GM23338 (cell line): ENCODE measurements at regions not wholly inside any gene's neighbourhood (a gene's known extent, or its start where the extent isn't known, plus 50 kb on each side); places are given as distances from the start of the nearest gene placed in this dataset.

Experiments used
- ATAC-seq: fragments of 200-7000 bp; cut with Tn5 transposase; 3 replicates; pipeline ENCODE4 v1.9.1; 2020
- DNase-seq: peaks from one replicate; pipeline ENCODE4 v3.0.0-alpha.2; 2015; ENCODE audit warnings: low spot score
- H2AFZ ChIP-seq: fragments of 200-600 bp; sonication (generic); 2 replicates; pipeline ENCODE4 v1.8.0; 2016; ENCODE audit warnings: antibody characterized with exemption, mild to moderate bottlenecking, moderate library complexity
- H3F3A ChIP-seq: fragments of 200-600 bp; sonication (generic); replicated peaks from 2 replicates; pipeline ENCODE4 v1.8.0; 2017; ENCODE audit warnings: antibody characterized with exemption, mixed run types, low read depth
- H3K27ac ChIP-seq: fragments of 200-600 bp; sonication (generic); 2 replicates; pipeline ENCODE4 v1.6.1; 2016; ENCODE audit warnings: low read depth
- H3K27me3 ChIP-seq: fragments of 200-600 bp; sonication (generic); 2 replicates; pipeline ENCODE4 v1.8.0; 2016; ENCODE audit warnings: mild to moderate bottlenecking, mixed run types, moderate library complexity; ENCODE audit not compliant: insufficient read depth
- H3K36me3 ChIP-seq: fragments of 200-600 bp; sonication (generic); 2 replicates; pipeline ENCODE4 v1.8.0; 2016; ENCODE audit warnings: mild to moderate bottlenecking; ENCODE audit not compliant: insufficient read depth
- H3K4me1 ChIP-seq: fragments of 200-600 bp; sonication (generic); 2 replicates; pipeline ENCODE4 v1.8.0; 2016; ENCODE audit warnings: mild to moderate bottlenecking, moderate library complexity; ENCODE audit not compliant: insufficient read depth
- H3K4me2 ChIP-seq: fragments of 200-600 bp; sonication (generic); 2 replicates; pipeline ENCODE4 v1.7.1; 2017; ENCODE audit warnings: mixed run types
- H3K4me3 ChIP-seq: fragments of 200-600 bp; sonication (generic); 2 replicates; pipeline ENCODE4 v1.6.1; 2016; ENCODE audit warnings: mixed run types
- H3K79me2 ChIP-seq: fragments of 200-600 bp; sonication (generic); replicated peaks from 2 replicates; pipeline ENCODE4 v1.8.0; 2017; ENCODE audit warnings: mild to moderate bottlenecking; ENCODE audit not compliant: insufficient read depth
- H3K9me2 ChIP-seq: fragments of 200-600 bp; sonication (generic); 2 replicates; pipeline ENCODE4 v1.8.0; 2017; ENCODE audit not compliant: insufficient read depth
- H4K20me1 ChIP-seq: fragments of 200-600 bp; sonication (generic); replicated peaks from 2 replicates; pipeline ENCODE4 v1.8.0; 2017; ENCODE audit warnings: mild to moderate bottlenecking; ENCODE audit not compliant: insufficient read depth
- H3K27ac Mint-ChIP-seq: 2 replicates; pipeline ENCODE4 v1.8.0; 2020; ENCODE audit warnings: inconsistent platforms, mild to moderate bottlenecking, moderate library complexity, mixed read lengths
- H3K27me3 Mint-ChIP-seq: 3 replicates; pipeline ENCODE4 v1.8.0; 2022; ENCODE audit warnings: low read depth, mild to moderate bottlenecking, moderate library complexity, mixed read lengths, inconsistent platforms; ENCODE audit not compliant: insufficient read depth, poor library complexity
- H3K36me3 Mint-ChIP-seq: 3 replicates; pipeline ENCODE4 v1.8.0; 2021; ENCODE audit warnings: low read depth, mild to moderate bottlenecking, inconsistent platforms, moderate library complexity, mixed read lengths
- H3K4me1 Mint-ChIP-seq: 3 replicates; pipeline ENCODE4 v1.8.0; 2020; ENCODE audit warnings: mild to moderate bottlenecking, inconsistent platforms, mixed read lengths
- H3K4me3 Mint-ChIP-seq: 3 replicates; pipeline ENCODE4 v1.8.0; 2021; ENCODE audit warnings: moderate library complexity, mild to moderate bottlenecking, inconsistent platforms, mixed read lengths
- H3K9me3 Mint-ChIP-seq: 3 replicates; pipeline ENCODE4 v1.8.0; 2020; ENCODE audit warnings: moderate library complexity, mild to moderate bottlenecking, inconsistent platforms, mixed read lengths
- CREB1 ChIP-seq: fragments of 250-450 bp; sonication (Bioruptor Pico); IDR thresholded peaks from 2 replicates; pipeline ENCODE4 v1.5.0; 2020; ENCODE audit warnings: low read depth, mild to moderate bottlenecking, moderate library complexity
- EZH2phosphoT487 ChIP-seq: fragments of 200-600 bp; sonication (generic); IDR thresholded peaks from one replicate; pipeline ENCODE4 v1.8.1; 2018; ENCODE audit warnings: antibody characterized with exemption; ENCODE audit not compliant: unreplicated experiment
- JUNB ChIP-seq: IDR thresholded peaks from one replicate; pipeline ENCODE4 v1.6.1; 2016; ENCODE audit warnings: antibody characterized with exemption; ENCODE audit not compliant: unreplicated experiment
- NANOG ChIP-seq: IDR thresholded peaks from 2 replicates; pipeline ENCODE4 v1.6.1; 2016; ENCODE audit warnings: antibody characterized with exemption, borderline replicate concordance
- POLR2AphosphoS5 ChIP-seq: IDR thresholded peaks from 2 replicates; pipeline ENCODE4 v1.6.1; 2016; ENCODE audit warnings: antibody characterized with exemption, low read depth
- STAT1 ChIP-seq: IDR thresholded peaks from one replicate; pipeline ENCODE4 v1.6.1; 2016; ENCODE audit warnings: antibody characterized with exemption; ENCODE audit not compliant: unreplicated experiment
- ZNF114 ChIP-seq: fragments of 250-450 bp; sonication (Bioruptor Pico); IDR thresholded peaks from 2 replicates; pipeline ENCODE4 v1.5.0; 2020; ENCODE audit warnings: mild to moderate bottlenecking, moderate library complexity
- TF ChIP-seq, protein P1 (sequence below): fragments of 250-450 bp; sonication (Bioruptor Pico); IDR thresholded peaks from 2 replicates; pipeline ENCODE4 v1.5.0; 2020; ENCODE audit warnings: mild to moderate bottlenecking, moderate library complexity
- TF ChIP-seq, protein P2 (sequence below): IDR thresholded peaks from 2 replicates; pipeline ENCODE4 v1.6.1; 2016; ENCODE audit warnings: antibody characterized with exemption
- TF ChIP-seq, protein P3 (sequence below), 2 experiments: fragments of 200-600 bp in 1 of 2; sonication (generic) in 1 of 2; conservative IDR thresholded peaks; 2 replicates each; pipeline versions ENCODE4 v1.5.1 to v1.6.1; 2016 to 2017; ENCODE audit warnings: antibody characterized with exemption in 2 of 2, low read depth in 2 of 2, mild to moderate bottlenecking in 2 of 2, moderate library complexity in 1 of 2

DNA sequence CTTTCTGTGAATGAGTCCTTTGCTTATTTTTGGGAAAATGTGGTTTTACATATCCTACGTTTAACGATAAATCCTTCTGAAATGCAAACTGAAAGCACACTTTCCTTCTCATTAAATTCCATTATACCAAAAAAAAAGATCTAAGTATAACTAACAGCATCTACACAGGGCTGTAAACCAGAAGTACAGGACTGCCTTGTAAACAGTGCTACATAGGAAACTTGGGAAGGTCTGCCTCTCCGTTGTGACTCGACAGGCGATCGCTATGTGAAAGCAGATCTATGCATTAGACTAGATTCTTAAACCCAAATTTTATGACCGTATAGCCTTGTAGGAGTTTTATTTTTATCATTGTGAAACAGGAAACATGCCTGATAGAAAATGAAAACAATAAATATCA is 690.5 kb downstream of the ARHGAP15 start (continued):
- TF ChIP-seq, protein P1, sequence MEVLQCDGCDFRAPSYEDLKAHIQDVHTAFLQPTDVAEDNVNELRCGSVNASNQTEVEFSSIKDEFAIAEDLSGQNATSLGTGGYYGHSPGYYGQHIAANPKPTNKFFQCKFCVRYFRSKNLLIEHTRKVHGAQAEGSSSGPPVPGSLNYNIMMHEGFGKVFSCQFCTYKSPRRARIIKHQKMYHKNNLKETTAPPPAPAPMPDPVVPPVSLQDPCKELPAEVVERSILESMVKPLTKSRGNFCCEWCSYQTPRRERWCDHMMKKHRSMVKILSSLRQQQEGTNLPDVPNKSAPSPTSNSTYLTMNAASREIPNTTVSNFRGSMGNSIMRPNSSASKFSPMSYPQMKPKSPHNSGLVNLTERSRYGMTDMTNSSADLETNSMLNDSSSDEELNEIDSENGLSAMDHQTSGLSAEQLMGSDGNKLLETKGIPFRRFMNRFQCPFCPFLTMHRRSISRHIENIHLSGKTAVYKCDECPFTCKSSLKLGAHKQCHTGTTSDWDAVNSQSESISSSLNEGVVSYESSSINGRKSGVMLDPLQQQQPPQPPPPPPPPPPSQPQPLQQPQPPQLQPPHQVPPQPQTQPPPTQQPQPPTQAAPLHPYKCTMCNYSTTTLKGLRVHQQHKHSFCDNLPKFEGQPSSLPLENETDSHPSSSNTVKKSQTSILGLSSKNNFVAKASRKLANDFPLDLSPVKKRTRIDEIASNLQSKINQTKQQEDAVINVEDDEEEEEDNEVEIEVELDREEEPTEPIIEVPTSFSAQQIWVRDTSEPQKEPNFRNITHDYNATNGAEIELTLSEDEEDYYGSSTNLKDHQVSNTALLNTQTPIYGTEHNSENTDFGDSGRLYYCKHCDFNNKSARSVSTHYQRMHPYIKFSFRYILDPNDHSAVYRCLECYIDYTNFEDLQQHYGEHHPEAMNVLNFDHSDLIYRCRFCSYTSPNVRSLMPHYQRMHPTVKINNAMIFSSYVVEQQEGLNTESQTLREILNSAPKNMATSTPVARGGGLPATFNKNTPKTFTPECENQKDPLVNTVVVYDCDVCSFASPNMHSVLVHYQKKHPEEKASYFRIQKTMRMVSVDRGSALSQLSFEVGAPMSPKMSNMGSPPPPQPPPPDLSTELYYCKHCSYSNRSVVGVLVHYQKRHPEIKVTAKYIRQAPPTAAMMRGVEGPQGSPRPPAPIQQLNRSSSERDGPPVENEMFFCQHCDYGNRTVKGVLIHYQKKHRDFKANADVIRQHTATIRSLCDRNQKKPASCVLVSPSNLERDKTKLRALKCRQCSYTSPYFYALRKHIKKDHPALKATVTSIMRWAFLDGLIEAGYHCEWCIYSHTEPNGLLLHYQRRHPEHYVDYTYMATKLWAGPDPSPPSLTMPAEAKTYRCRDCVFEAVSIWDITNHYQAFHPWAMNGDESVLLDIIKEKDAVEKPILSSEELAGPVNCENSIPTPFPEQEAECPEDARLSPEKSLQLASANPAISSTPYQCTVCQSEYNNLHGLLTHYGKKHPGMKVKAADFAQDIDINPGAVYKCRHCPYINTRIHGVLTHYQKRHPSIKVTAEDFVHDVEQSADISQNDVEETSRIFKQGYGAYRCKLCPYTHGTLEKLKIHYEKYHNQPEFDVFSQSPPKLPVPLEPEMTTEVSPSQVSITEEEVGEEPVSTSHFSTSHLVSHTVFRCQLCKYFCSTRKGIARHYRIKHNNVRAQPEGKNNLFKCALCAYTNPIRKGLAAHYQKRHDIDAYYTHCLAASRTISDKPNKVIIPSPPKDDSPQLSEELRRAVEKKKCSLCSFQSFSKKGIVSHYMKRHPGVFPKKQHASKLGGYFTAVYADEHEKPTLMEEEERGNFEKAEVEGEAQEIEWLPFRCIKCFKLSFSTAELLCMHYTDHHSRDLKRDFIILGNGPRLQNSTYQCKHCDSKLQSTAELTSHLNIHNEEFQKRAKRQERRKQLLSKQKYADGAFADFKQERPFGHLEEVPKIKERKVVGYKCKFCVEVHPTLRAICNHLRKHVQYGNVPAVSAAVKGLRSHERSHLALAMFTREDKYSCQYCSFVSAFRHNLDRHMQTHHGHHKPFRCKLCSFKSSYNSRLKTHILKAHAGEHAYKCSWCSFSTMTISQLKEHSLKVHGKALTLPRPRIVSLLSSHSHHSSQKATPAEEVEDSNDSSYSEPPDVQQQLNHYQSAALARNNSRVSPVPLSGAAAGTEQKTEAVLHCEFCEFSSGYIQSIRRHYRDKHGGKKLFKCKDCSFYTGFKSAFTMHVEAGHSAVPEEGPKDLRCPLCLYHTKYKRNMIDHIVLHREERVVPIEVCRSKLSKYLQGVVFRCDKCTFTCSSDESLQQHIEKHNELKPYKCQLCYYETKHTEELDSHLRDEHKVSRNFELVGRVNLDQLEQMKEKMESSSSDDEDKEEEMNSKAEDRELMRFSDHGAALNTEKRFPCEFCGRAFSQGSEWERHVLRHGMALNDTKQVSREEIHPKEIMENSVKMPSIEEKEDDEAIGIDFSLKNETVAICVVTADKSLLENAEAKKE = no peak
- no peak for TF ChIP-seq NANOG
- TF ChIP-seq EZH2phosphoT487 = no peak
- TF ChIP-seq CREB1 = no peak
- no peak for TF ChIP-seq POLR2AphosphoS5

DNA sequence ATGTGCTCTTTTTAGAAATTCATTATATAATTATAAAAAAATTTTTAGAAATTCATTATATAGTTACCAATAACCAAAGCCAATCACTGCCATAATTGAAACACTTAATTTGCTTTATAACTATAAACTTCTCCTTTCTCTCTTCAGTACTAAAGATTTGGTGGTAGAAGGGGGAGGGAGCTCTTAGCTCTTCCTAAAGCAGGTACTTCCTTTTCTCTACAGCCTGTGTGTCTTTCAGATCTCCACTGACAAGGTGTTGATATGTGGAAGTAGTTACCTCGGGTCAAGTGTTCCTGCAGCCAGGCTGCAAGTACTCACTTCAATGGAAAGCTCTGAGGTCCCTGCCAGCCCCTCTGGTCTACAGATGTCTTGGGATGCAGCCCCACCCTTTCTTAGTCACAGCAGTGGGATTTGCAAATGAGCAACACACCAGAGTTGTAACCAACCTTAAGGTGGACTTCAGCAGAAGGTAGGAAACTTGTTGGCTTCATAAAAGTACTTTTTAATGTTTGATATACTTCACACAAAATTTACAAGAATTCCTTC is 690.0 kb downstream of the ARHGAP15 start:
- Histone ChIP-seq H3K4me1 (peaks cover 35% of the 10 kb centered on the region), H3K4me2 (no peak overlapping the region), H3K4me3 (no peak overlapping the region), H4K20me1 (no peaks in the 10 kb centered on the region), H3F3A (no peaks in the 10 kb centered on the region), H3K27me3 (no peaks in the 10 kb centered on the region), H2AFZ (no peak overlapping the region), H3K36me3 (no peaks in the 10 kb centered on the region), H3K79me2 (no peaks in the 10 kb centered on the region), H3K9me2 (no peaks in the 10 kb centered on the region), H3K27ac (no peak overlapping the region)
- ATAC-seq (no peak; the same call in 2 of the 3 replicates), DNase-seq (no peak)
- Mint-ChIP-seq H3K27ac (no peak overlapping the region), H3K9me3 (no peaks in the 10 kb centered on the region), H3K36me3 (no peaks in the 10 kb centered on the region), H3K4me3 (no peak overlapping the region), H3K4me1 (peaks cover 22% of the 10 kb centered on the region), H3K27me3 (no peaks in the 10 kb centered on the region)
- no peak for TF ChIP-seq STAT1
- no peak for TF ChIP-seq CREB1
- TF ChIP-seq, protein P2, sequence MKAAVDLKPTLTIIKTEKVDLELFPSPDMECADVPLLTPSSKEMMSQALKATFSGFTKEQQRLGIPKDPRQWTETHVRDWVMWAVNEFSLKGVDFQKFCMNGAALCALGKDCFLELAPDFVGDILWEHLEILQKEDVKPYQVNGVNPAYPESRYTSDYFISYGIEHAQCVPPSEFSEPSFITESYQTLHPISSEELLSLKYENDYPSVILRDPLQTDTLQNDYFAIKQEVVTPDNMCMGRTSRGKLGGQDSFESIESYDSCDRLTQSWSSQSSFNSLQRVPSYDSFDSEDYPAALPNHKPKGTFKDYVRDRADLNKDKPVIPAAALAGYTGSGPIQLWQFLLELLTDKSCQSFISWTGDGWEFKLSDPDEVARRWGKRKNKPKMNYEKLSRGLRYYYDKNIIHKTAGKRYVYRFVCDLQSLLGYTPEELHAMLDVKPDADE = no peak
- TF ChIP-seq, protein P3, sequence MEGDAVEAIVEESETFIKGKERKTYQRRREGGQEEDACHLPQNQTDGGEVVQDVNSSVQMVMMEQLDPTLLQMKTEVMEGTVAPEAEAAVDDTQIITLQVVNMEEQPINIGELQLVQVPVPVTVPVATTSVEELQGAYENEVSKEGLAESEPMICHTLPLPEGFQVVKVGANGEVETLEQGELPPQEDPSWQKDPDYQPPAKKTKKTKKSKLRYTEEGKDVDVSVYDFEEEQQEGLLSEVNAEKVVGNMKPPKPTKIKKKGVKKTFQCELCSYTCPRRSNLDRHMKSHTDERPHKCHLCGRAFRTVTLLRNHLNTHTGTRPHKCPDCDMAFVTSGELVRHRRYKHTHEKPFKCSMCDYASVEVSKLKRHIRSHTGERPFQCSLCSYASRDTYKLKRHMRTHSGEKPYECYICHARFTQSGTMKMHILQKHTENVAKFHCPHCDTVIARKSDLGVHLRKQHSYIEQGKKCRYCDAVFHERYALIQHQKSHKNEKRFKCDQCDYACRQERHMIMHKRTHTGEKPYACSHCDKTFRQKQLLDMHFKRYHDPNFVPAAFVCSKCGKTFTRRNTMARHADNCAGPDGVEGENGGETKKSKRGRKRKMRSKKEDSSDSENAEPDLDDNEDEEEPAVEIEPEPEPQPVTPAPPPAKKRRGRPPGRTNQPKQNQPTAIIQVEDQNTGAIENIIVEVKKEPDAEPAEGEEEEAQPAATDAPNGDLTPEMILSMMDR (conservative IDR thresholded peaks at IDR 0.05; ENCODE audit: low read depth in 2 of 2) = no peak
- TF ChIP-seq ZNF114 (CRISPR knock-in tag) = no peak
- TF ChIP-seq POLR2AphosphoS5 = no peak
- TF ChIP-seq JUNB = no peak
